Natural killer cell (primary cell): ENCODE measurements at regions not wholly inside any gene's neighbourhood (a gene's known extent, or its start where the extent isn't known, plus 50 kb on each side); places are given as distances from the start of the nearest gene placed in this dataset.

ENCODE experiments used
- ATAC-seq, 3 donors: fragments of 150-1000 bp in 2 of 3; fragments of 200-7000 bp in 1 of 3; cut with Tn5 transposase; 1 replicate in 1 of 3; 2 replicates in 2 of 3; pipeline ENCODE4 v1.10.0; 2021; ENCODE audit warnings: mild to moderate bottlenecking in 2 of 3, moderate library complexity in 2 of 3
- DNase-seq, 2 donors: peaks; one replicate each; pipeline versions ENCODE4 v3.0.0 to v3.0.0-alpha.2; 2013 to 2021; ENCODE audit warnings: mixed read lengths in 1 of 2
- H3K27ac ChIP-seq: one replicate; pipeline ENCODE4 v1.5.1; 2013; ENCODE audit warnings: mild to moderate bottlenecking, low read length
- H3K27me3 ChIP-seq: one replicate; pipeline ENCODE4 v1.6.1; 2013; ENCODE audit warnings: low read length; ENCODE audit not compliant: control insufficient read depth, insufficient read depth
- H3K36me3 ChIP-seq: one replicate; pipeline ENCODE4 v1.6.1; 2013; ENCODE audit warnings: low read length; ENCODE audit not compliant: control insufficient read depth, insufficient read depth
- H3K4me1 ChIP-seq: one replicate; pipeline ENCODE4 v1.6.1; 2013; ENCODE audit warnings: low read length; ENCODE audit not compliant: control insufficient read depth, insufficient read depth
- H3K4me3 ChIP-seq: one replicate; pipeline ENCODE4 v1.5.1; 2013; ENCODE audit warnings: low read length
- H3K9me3 ChIP-seq: one replicate; pipeline ENCODE4 v1.6.1; 2013; ENCODE audit warnings: low read length; ENCODE audit not compliant: control insufficient read depth, insufficient read depth
- H3K27ac Mint-ChIP-seq, 2 donors: one replicate each; pipeline ENCODE4 v1.8.0; 2022; ENCODE audit warnings: mild to moderate bottlenecking in 2 of 2, mixed read lengths in 2 of 2, moderate library complexity in 1 of 2
- H3K27me3 Mint-ChIP-seq, 2 donors: one replicate each; pipeline ENCODE4 v1.8.0; 2022; ENCODE audit warnings: low read depth in 2 of 2, mixed read lengths in 2 of 2
- H3K36me3 Mint-ChIP-seq: one replicate; pipeline ENCODE4 v1.8.0; 2022; ENCODE audit warnings: mixed read lengths
- H3K4me1 Mint-ChIP-seq, 2 donors: one replicate each; pipeline ENCODE4 v1.8.0; 2022; ENCODE audit warnings: mixed read lengths in 2 of 2
- H3K4me3 Mint-ChIP-seq: one replicate; pipeline ENCODE4 v1.8.0; 2022; ENCODE audit warnings: mild to moderate bottlenecking, moderate library complexity, mixed read lengths
- H3K9me3 Mint-ChIP-seq, 2 donors: one replicate each; pipeline ENCODE4 v1.8.0; 2022; ENCODE audit warnings: mixed read lengths in 2 of 2
- WGBS: methylation state at CpG from one replicate; pipeline ENCODE4 v1.1.7; 2013; ENCODE audit warnings: missing lambda C conversion rate; ENCODE audit not compliant: insufficient coverage; 5-methylcytosine and 5-hydroxymethylcytosine counted together
- intact Hi-C: fragments of 100-400 bp; cut with micrococcal nuclease; formaldehyde crosslinking; loops from one replicate; pipeline ENCODE4 v1.14.2; 2022
- TF ChIP-seq, protein P1 (sequence below): fragments of 200-600 bp; IDR thresholded peaks from one replicate; pipeline ENCODE4 v1.8.0; 2022; ENCODE audit warnings: antibody characterized with exemption

DNA sequence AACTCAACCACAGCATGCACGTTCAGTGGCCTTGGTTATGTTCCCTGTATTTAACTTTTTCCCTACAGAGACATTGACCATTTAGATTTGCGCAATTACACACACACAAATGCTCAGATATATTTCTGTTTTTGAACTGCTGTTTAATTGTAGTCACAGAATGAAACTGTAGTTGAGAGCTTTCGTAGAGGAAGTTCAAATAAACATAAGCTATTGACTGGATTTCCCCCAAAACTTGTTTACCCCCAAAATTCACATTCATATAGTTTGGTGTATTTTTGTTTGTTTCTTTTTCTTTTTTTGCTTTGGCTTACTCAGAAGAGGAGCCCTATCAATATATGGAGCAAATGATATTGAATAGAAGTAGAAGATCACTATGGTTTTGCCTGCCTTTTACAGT, 921.0 kb downstream of the ADGRL2 start:
- Mint-ChIP-seq H3K4me1 (no peaks in the 10 kb centered on the region), H3K27me3 (no peaks in the 10 kb centered on the region), H3K9me3 (peaks cover 14 to 15% of the 10 kb centered on the region in 2 donors), H3K4me3 (no peak overlapping the region), H3K36me3 (peaks cover 7% of the 10 kb centered on the region), H3K27ac (no peak overlapping the region)
- H3K9me3 ChIP-seq: no peaks in the 10 kb centered on the region
- no peaks in the 10 kb centered on the region for H3K4me1 ChIP-seq
- H3K27me3 ChIP-seq: no peaks in the 10 kb centered on the region
- H3K4me3 ChIP-seq: no peak overlapping the region
- TF ChIP-seq, protein P1, sequence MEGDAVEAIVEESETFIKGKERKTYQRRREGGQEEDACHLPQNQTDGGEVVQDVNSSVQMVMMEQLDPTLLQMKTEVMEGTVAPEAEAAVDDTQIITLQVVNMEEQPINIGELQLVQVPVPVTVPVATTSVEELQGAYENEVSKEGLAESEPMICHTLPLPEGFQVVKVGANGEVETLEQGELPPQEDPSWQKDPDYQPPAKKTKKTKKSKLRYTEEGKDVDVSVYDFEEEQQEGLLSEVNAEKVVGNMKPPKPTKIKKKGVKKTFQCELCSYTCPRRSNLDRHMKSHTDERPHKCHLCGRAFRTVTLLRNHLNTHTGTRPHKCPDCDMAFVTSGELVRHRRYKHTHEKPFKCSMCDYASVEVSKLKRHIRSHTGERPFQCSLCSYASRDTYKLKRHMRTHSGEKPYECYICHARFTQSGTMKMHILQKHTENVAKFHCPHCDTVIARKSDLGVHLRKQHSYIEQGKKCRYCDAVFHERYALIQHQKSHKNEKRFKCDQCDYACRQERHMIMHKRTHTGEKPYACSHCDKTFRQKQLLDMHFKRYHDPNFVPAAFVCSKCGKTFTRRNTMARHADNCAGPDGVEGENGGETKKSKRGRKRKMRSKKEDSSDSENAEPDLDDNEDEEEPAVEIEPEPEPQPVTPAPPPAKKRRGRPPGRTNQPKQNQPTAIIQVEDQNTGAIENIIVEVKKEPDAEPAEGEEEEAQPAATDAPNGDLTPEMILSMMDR: no peak
- no peaks in the 10 kb centered on the region for H3K36me3 ChIP-seq
- intact Hi-C loops: no loop called here
- no peak overlapping the region for H3K27ac ChIP-seq
- DNase-seq: no peak
- no peak for ATAC-seq
- 50% methylated on average over 1 of the region's 3 CpGs for WGBS

DNA sequence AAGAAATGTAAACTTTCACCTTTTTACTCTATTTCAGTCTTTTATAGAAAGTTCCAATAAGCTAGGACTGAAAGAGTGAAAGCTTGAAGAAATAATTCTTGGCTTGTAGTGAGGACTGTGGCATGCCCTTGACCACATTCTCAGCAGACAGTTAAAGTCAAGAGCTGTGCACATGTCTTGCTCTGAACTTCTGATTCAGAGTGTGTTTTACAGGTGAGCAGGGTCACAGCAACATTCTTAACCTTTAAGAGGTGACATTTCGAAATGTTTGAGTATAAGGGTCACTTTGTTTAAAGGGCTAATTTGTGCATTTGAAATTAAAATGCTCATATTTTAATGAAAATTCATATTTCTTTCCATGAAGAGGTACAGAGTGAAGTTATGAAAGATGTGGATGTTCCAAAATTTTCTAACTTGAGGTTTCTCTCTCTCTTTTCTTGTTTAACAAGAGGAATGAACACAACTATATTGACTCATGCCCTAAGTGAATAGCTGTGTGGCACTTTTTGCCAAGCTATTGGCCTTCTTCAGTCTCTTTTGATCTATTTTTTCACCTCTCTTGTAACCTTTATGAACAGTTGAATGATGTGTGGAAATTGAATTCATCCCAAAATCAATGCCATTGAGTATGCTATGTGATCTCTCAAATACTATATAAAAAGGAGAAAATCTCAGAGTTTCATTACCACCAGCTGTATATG, 918.1 kb downstream of the ADGRL2 start:
- H3K36me3 Mint-ChIP-seq: peaks cover 9% of the 10 kb centered on the region
- Histone ChIP-seq H3K9me3 (no peaks in the 10 kb centered on the region), H3K27me3 (no peaks in the 10 kb centered on the region), H3K4me3 (no peak overlapping the region), H3K27ac (no peak overlapping the region), H3K4me1 (no peaks in the 10 kb centered on the region), H3K36me3 (no peaks in the 10 kb centered on the region)
- intact Hi-C loops: no loop called here
- TF ChIP-seq, protein P1: no peak
- H3K27me3 Mint-ChIP-seq: no peaks in the 10 kb centered on the region
- no peak overlapping the region for H3K4me3 Mint-ChIP-seq
- no peak for ATAC-seq
- no peak for DNase-seq
- H3K27ac Mint-ChIP-seq: no peak overlapping the region
- no peaks in the 10 kb centered on the region for H3K4me1 Mint-ChIP-seq
- peaks cover 12 to 13% of the 10 kb centered on the region in 2 donors for H3K9me3 Mint-ChIP-seq
- WGBS: no CpG with 5 or more reads among the region's 1 CpG

DNA sequence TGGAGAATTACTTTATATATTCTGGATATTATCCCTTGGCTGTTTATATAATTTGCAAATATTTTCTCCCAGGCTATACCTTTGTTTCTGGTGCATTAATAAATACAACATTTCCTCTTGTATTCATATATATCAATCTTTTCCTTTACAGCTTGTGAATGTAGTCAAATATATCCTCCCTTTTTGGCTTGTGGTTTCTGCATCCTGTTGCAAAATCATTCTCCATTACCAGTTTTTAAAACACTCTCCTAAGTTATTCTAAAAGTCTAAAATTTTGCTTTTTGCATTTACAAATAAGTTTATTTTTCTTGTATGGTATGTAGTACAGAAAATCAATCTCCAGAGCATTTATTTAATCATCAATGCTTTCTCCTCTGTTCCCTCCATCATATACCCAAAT, 909.4 kb downstream of the ADGRL2 start:
- Mint-ChIP-seq H3K36me3 (peaks cover 6% of the 10 kb centered on the region), H3K4me3 (no peak overlapping the region), H3K27ac (no peak overlapping the region), H3K27me3 (no peaks in the 10 kb centered on the region), H3K9me3 (peaks cover 13 to 19% of the 10 kb centered on the region in 2 donors), H3K4me1 (peaks cover 0 to 8% of the 10 kb centered on the region in 2 donors)
- intact Hi-C loops: no loop called here
- Histone ChIP-seq H3K36me3 (no peaks in the 10 kb centered on the region), H3K9me3 (no peaks in the 10 kb centered on the region), H3K4me1 (no peaks in the 10 kb centered on the region), H3K4me3 (no peak overlapping the region), H3K27me3 (no peaks in the 10 kb centered on the region), H3K27ac (no peak overlapping the region)
- no peak for DNase-seq
- no peak for ATAC-seq
- TF ChIP-seq, protein P1: no peak

DNA sequence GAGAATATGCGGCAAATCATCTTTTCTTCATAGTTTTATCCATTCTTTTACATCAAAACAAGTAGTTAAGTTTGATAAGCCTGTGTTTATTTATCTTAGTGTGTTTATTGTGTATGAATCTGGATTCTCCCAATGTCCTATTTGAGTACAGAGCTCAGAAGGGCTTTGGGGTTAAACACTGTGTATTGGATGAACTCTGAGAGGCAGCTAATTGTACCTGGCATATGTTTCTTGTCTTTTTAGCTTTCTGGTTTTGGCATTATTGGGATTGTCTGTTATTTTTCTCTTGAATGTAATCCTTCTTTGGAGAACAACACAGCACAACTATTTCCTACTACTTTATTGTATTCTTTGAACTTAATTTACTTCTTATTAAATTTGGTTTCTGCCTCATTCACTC, 906.9 kb downstream of the ADGRL2 start:
- Mint-ChIP-seq H3K4me1 (peaks cover 0 to 8% of the 10 kb centered on the region in 2 donors), H3K4me3 (no peak overlapping the region), H3K9me3 (peaks cover 12 to 16% of the 10 kb centered on the region in 2 donors), H3K27me3 (no peaks in the 10 kb centered on the region), H3K36me3 (no peaks in the 10 kb centered on the region), H3K27ac (no peak overlapping the region)
- intact Hi-C loops: no loop called here
- Histone ChIP-seq H3K27ac (no peak overlapping the region), H3K4me3 (no peak overlapping the region), H3K4me1 (no peaks in the 10 kb centered on the region), H3K9me3 (no peaks in the 10 kb centered on the region), H3K27me3 (no peaks in the 10 kb centered on the region), H3K36me3 (no peaks in the 10 kb centered on the region)
- no peak for DNase-seq
- no CpG with 5 or more reads among the region's 1 CpG for WGBS
- TF ChIP-seq, protein P1: no peak
- no peak for ATAC-seq
